ENCODE measurements at regions not wholly inside any gene's neighbourhood (a gene's known extent, or its start where the extent isn't known, plus 50 kb on each side); places are given as distances from the start of the nearest gene placed in this dataset.
A peak's percentile ranks its signal among the peaks of the same experiment; 100 is the strongest.

DNA sequence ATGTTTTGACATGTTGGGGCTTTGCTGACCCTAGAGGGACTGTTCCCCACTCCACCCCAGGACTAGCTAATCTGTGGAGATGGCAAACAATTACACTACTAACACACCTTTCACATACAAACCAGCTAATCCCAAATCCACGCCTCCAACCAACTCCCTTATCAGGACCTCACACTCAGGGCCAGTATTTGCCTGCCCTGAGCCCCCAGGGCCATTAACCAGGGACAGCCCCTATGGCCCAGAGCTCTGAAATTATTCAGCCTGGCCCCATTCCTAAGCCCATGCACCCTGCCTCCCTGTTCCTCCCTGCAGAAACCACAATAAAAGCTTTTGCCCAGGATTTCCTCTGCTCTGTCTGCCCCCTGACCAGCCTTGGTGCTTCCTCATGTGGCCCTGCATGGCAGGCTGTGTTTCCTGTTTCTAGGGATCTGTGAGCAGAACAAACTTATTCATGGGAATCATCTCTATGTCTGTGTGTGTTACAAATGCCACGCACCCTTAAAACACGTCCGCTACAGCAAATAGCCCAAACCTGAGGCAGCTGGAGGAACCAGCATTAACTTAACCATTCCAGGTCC lies 121.2 kb downstream of the PXDC1 start:
- H3K4me3 ChIP-seq (ENCODE audit: insufficient read depth, low read depth, low read length) = no peak overlapping the region
- no peaks in the 10 kb centered on the region for H3K27me3 ChIP-seq (ENCODE audit: control insufficient read depth, insufficient read depth, low read length)
- no peak for DNase-seq
- H3K36me3 ChIP-seq (replicated peaks; ENCODE audit: control insufficient read depth, insufficient read depth, low read length) = no peaks in the 10 kb centered on the region

DNA sequence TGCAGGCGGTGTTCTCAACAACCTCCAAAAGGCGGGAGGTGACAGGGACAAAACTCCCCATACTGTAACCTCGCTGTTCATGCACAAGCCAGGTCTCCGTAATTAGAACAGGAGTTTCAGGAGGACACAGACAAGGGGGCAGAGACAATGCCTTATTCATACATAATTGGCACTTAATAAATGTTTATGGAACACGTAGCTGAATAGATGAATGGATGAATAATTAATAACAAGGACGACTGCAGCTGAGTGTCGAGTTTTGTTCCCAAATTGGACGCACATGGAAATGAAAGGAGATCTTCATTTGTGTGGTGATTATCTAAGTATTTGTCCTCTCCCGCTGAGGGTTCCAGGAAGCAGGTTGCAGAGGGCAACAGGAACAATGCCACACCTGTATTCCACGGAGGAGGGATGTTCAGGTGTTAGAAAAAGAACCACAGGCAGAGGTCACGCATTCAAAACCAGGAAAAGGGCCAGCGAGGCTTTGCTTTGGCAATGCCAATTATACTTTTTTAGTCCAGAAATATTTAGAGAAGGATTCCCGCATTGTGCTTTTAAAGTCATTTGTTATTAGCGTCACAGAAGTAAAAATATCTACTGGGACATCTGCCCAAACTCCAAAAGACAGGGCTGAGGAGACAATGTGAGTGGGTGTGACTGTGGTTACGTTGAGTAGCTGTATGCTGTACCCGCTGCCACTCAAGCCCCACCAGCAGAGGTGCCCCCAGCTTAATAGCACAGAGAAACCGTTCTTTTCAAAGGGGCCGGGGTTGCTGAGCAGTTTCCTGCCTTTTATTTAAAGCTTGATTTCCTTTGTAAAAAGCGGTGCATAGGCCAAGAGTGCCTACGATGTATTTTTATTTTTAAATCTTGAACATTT lies 123.3 kb downstream of the PXDC1 start:
- Histone ChIP-seq H3K27me3 (ENCODE audit: control insufficient read depth, insufficient read depth, low read length) (no peaks in the 10 kb centered on the region), H3K36me3 (replicated peaks; ENCODE audit: control insufficient read depth, insufficient read depth, low read length) (no peaks in the 10 kb centered on the region), H3K4me3 (ENCODE audit: insufficient read depth, low read depth, low read length) (no peak overlapping the region)
- no peak for DNase-seq

GRCh38 chr6:3627501-3627900 lies 124.0 kb downstream of the PXDC1 start:
- Histone ChIP-seq H3K36me3 (replicated peaks; ENCODE audit: control insufficient read depth, insufficient read depth, low read length) (no peaks in the 10 kb centered on the region), H3K4me3 (ENCODE audit: insufficient read depth, low read depth, low read length) (no peak overlapping the region), H3K27me3 (ENCODE audit: control insufficient read depth, insufficient read depth, low read length) (no peaks in the 10 kb centered on the region)
- DNase-seq = no peak

- H3K4me3 ChIP-seq (ENCODE audit: insufficient read depth, low read depth, low read length) = no peak overlapping the region
- no peaks in the 10 kb centered on the region for H3K36me3 ChIP-seq (replicated peaks; ENCODE audit: control insufficient read depth, insufficient read depth, low read length)
- no peaks in the 10 kb centered on the region for H3K27me3 ChIP-seq (ENCODE audit: control insufficient read depth, insufficient read depth, low read length)
- DNase-seq = peak; percentile 61
Measured at GRCh38 chr6:3625980-3626563, 125.4 kb downstream of the PXDC1 start.

DNA sequence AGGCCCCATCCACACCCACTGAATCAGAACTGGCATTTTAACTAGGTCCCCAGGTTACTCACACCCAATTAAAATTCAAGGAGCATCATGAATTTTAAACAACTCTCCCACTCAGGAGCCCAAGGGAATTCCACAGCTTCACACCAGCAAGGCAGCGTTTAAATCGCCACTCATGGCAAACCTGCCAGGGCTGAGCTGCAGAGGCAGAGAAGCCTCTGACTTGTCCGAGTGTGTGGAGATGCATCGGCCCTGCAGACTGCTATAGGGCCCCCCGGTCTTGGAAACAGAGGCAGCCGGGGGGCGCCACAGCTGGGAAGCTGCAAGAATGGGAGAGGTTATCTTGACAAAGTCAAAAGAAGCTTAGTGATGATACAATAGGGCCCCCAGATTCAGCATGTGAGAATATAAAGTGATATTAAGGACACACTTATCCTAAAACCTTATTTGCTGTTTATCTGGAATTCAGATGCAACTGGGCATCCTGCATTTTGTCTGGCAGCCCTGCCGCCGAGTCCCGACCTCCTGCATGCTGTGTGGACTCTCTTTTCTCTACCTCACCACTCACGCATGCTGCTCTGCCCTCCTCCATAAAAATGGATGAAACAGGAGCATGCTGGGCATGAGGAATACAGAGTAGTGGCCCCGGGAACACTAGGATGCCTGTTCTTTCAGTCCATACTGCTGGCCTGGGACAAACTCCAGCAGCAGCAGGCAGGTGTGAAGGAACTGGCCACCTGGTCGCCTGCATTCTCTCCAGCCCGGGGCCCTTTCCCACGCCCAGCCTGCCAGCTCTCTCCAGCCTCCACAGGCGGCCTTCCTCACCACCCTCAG lies 126.1 kb downstream of the PXDC1 start:
- Histone ChIP-seq H3K36me3 (replicated peaks; ENCODE audit: control insufficient read depth, insufficient read depth, low read length) (no peaks in the 10 kb centered on the region), H3K27me3 (ENCODE audit: control insufficient read depth, insufficient read depth, low read length) (no peaks in the 10 kb centered on the region), H3K4me3 (ENCODE audit: insufficient read depth, low read depth, low read length) (no peak overlapping the region)
- DNase-seq = peak; percentile 51

- H3K36me3 ChIP-seq (replicated peaks; ENCODE audit: control insufficient read depth, insufficient read depth, low read length) = no peaks in the 10 kb centered on the region
- no peaks in the 10 kb centered on the region for H3K27me3 ChIP-seq (ENCODE audit: control insufficient read depth, insufficient read depth, low read length)
- no peak for DNase-seq
- H3K4me3 ChIP-seq (ENCODE audit: insufficient read depth, low read depth, low read length) = no peak overlapping the region
Measured at GRCh38 chr6:3624250-3625136, 127.0 kb downstream of the PXDC1 start.

GRCh38 chr6:3623451-3624249 lies 127.9 kb downstream of the PXDC1 start:
- Histone ChIP-seq H3K4me3 (ENCODE audit: insufficient read depth, low read depth, low read length) (no peak overlapping the region), H3K36me3 (replicated peaks; ENCODE audit: control insufficient read depth, insufficient read depth, low read length) (no peaks in the 10 kb centered on the region), H3K27me3 (ENCODE audit: control insufficient read depth, insufficient read depth, low read length) (no peaks in the 10 kb centered on the region)
- DNase-seq = no peak

DNA sequence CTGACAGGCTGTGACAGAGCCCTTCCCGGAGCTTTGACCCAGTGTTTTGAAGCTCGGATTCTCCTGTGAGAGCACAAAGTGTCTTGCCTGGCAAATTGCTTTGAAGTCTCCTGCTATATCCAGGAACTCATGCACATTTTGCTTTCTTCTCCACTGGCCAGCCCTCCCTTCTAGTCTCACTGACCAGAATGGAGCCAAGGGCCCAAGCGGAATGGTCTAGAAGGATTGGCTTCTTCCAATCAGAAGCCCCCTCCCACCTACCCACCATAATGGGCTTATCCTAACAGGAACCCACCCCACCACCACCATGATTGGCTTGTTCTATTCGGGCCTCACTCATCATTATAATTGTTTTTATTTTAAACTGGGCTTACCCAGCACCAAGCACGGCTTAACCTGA lies 130.1 kb downstream of the PXDC1 start:
- Histone ChIP-seq H3K36me3 (replicated peaks; ENCODE audit: control insufficient read depth, insufficient read depth, low read length) (no peaks in the 10 kb centered on the region), H3K4me3 (ENCODE audit: insufficient read depth, low read depth, low read length) (no peak overlapping the region), H3K27me3 (ENCODE audit: control insufficient read depth, insufficient read depth, low read length) (no peaks in the 10 kb centered on the region)
- DNase-seq = no peak

- Histone ChIP-seq H3K27me3 (ENCODE audit: control insufficient read depth, insufficient read depth, low read length) (no peaks in the 10 kb centered on the region), H3K36me3 (replicated peaks; ENCODE audit: control insufficient read depth, insufficient read depth, low read length) (no peaks in the 10 kb centered on the region), H3K4me3 (ENCODE audit: insufficient read depth, low read depth, low read length) (no peak overlapping the region)
- no peak for DNase-seq
Measured at GRCh38 chr6:3620937-3621336, 130.6 kb downstream of the PXDC1 start.

DNA sequence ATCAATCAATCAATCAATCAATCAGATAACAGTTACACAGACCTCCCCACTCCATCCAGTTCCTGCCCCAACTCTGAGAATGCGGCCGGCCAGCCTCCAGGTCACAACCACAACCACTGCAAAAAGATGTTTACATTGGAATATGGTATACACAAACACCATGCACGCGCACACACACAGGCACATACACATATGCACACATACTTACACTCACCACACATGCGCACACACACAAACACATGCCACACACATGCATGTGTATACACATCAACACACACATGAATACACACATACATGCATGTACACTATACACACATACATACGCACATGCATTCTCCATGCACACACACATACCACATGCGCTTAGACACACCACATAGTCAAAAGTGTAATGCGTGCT lies 131.1 kb downstream of the PXDC1 start:
- no peak for DNase-seq
- no peaks in the 10 kb centered on the region for H3K27me3 ChIP-seq (ENCODE audit: control insufficient read depth, insufficient read depth, low read length)
- no peak overlapping the region for H3K4me3 ChIP-seq (ENCODE audit: insufficient read depth, low read depth, low read length)
- no peaks in the 10 kb centered on the region for H3K36me3 ChIP-seq (replicated peaks; ENCODE audit: control insufficient read depth, insufficient read depth, low read length)

GRCh38 chr6:3619800-3620199 lies 131.7 kb downstream of the PXDC1 start:
- no peak for DNase-seq
- Histone ChIP-seq H3K4me3 (ENCODE audit: insufficient read depth, low read depth, low read length) (no peak overlapping the region), H3K27me3 (ENCODE audit: control insufficient read depth, insufficient read depth, low read length) (no peaks in the 10 kb centered on the region), H3K36me3 (replicated peaks; ENCODE audit: control insufficient read depth, insufficient read depth, low read length) (no peaks in the 10 kb centered on the region)

GRCh38 chr6:3619201-3619600 lies 132.3 kb downstream of the PXDC1 start:
- Histone ChIP-seq H3K27me3 (ENCODE audit: control insufficient read depth, insufficient read depth, low read length) (no peaks in the 10 kb centered on the region), H3K36me3 (replicated peaks; ENCODE audit: control insufficient read depth, insufficient read depth, low read length) (no peaks in the 10 kb centered on the region), H3K4me3 (ENCODE audit: insufficient read depth, low read depth, low read length) (no peak overlapping the region)
- no peak for DNase-seq

DNA sequence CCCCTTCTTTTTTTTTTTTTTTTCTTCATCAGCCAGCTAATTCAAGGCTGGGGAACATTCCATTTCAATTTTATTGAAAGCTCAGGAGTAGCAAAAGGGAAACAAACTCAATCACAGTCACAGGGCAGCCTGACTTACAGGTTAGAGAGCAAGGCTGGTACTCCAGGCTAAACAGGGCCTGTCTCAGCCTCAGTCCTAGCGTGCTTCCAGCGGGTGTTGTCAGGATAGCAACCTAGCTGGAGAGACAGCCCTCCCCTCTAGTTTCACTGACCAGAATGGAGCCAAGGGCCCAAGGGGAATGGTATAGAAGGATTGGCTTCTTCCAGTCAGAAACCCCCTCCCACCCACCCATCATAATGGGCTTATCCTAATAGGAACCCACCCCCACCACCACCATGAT lies 132.9 kb downstream of the PXDC1 start:
- no peak for DNase-seq
- Histone ChIP-seq H3K27me3 (ENCODE audit: control insufficient read depth, insufficient read depth, low read length) (no peaks in the 10 kb centered on the region), H3K36me3 (replicated peaks; ENCODE audit: control insufficient read depth, insufficient read depth, low read length) (no peaks in the 10 kb centered on the region), H3K4me3 (ENCODE audit: insufficient read depth, low read depth, low read length) (no peak overlapping the region)

Measured in H7 (cell line).